BJ (cell line): ENCODE measurements at regions not wholly inside any gene's neighbourhood (a gene's known extent, or its start where the extent isn't known, plus 50 kb on each side); places are given as distances from the start of the nearest gene placed in this dataset.

Source experiments
- CTCF ChIA-PET: fragments of 350-600 bp; formaldehyde crosslinking; extraction: SDS; loops from one replicate; lab custom pipeline; 2021; ENCODE audit warnings: antibody characterized with exemption, inconsistent platforms; lab: Yijun Ruan, JAX
- POLR2A ChIA-PET: fragments of 300-600 bp; sonication (Branson Sonifier 250); formaldehyde crosslinking; extraction: SDS; loops from one replicate; lab custom pipeline; 2021; ENCODE audit warnings: antibody characterized with exemption; lab: Charles Lee
- DNase-seq: peaks from one replicate; pipeline ENCODE4 v3.0.0-alpha.2; 2011; ENCODE audit warnings: low read depth
- H3K27me3 ChIP-seq: 2 replicates; pipeline ENCODE4 v1.6.0; 2011; ENCODE audit warnings: low read length; ENCODE audit not compliant: control insufficient read depth, insufficient read depth
- H3K36me3 ChIP-seq: 2 replicates; pipeline ENCODE4 v1.5.1; 2011; ENCODE audit warnings: low read length; ENCODE audit not compliant: control insufficient read depth, insufficient read depth
- H3K4me3 ChIP-seq: 2 replicates; pipeline ENCODE4 v1.5.1; 2011; ENCODE audit warnings: low read depth, mild to moderate bottlenecking, control low read depth, low read length
- TF ChIP-seq, protein P1 (sequence below): IDR thresholded peaks from 2 replicates; pipeline ENCODE4 v1.5.1; 2011; ENCODE audit warnings: low read depth, mild to moderate bottlenecking, control low read depth, inconsistent platforms, low read length, moderate library complexity; ENCODE audit not compliant: insufficient read depth

DNA sequence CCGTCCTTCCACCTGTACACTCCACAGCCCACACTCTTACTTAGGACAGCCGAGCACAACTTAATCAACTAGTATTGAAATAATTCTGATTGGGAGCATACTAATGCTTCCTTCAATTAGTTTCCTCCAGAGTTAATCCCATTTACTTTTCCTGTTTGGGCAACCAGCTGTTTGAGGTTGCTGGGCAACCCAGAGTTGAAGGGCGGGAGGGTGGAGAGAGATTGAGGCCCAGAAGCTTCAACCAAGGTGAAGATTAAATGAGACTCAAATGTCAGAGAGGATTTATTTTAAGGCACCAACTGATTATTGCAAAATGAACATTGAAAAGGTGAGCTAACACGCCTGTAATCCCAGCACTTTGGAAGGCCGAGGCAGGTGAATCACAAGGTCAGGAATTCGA is 428.5 kb upstream of the SEMA6D start:
- TF ChIP-seq, protein P1, sequence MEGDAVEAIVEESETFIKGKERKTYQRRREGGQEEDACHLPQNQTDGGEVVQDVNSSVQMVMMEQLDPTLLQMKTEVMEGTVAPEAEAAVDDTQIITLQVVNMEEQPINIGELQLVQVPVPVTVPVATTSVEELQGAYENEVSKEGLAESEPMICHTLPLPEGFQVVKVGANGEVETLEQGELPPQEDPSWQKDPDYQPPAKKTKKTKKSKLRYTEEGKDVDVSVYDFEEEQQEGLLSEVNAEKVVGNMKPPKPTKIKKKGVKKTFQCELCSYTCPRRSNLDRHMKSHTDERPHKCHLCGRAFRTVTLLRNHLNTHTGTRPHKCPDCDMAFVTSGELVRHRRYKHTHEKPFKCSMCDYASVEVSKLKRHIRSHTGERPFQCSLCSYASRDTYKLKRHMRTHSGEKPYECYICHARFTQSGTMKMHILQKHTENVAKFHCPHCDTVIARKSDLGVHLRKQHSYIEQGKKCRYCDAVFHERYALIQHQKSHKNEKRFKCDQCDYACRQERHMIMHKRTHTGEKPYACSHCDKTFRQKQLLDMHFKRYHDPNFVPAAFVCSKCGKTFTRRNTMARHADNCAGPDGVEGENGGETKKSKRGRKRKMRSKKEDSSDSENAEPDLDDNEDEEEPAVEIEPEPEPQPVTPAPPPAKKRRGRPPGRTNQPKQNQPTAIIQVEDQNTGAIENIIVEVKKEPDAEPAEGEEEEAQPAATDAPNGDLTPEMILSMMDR: no peak
- no peak for DNase-seq
- Histone ChIP-seq H3K27me3 (no peaks in the 10 kb centered on the region), H3K36me3 (no peaks in the 10 kb centered on the region), H3K4me3 (no peak overlapping the region)
- POLR2A ChIA-PET: no interaction called here
- CTCF ChIA-PET: no interaction called here

- Histone ChIP-seq H3K27me3 (no peaks in the 10 kb centered on the region), H3K36me3 (no peaks in the 10 kb centered on the region), H3K4me3 (no peak overlapping the region)
- DNase-seq: no peak
- TF ChIP-seq, protein P1: no peak
- CTCF ChIA-PET: no interaction called here
- POLR2A ChIA-PET: no interaction called here
These were observed 427.6 kb upstream of the SEMA6D start for GRCh38 chr15:47289656-47290055.

- POLR2A ChIA-PET: no interaction called here
- TF ChIP-seq, protein P1: no peak
- CTCF ChIA-PET: no interaction called here
- Histone ChIP-seq H3K36me3 (no peaks in the 10 kb centered on the region), H3K27me3 (no peaks in the 10 kb centered on the region), H3K4me3 (no peak overlapping the region)
- DNase-seq: no peak
These were observed 425.5 kb upstream of the SEMA6D start for GRCh38 chr15:47291767-47292166.

DNA sequence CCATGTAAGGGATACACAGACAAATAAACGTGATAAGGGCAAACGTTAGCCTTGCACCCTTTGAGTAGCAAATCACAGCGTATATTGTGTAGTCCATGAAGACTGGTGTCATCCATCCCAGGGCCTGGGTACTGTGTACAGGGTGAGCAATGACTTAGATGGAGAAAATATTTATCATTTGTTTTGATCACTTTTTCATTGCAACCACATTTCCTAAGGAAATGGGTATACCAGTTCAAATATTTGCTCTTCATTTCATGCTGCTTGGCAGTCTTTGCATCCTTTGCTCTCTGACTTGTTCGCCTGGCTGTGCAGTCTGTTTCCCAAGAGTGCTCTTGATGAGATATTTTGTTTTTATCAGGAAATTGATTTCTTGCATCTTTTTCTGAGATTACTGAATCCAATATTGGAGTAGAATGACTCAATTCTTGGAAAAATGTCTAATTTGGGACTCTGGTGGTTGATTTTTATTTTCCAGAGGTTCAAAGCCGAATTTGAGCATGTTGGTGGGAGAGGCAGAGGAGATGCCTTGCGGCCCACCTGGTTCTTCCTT is 424.6 kb upstream of the SEMA6D start:
- Histone ChIP-seq H3K36me3 (no peaks in the 10 kb centered on the region), H3K27me3 (no peaks in the 10 kb centered on the region), H3K4me3 (no peak overlapping the region)
- ChIA-PET CTCF (no interaction called here), POLR2A (no interaction called here)
- TF ChIP-seq, protein P1: no peak
- no peak for DNase-seq

DNA sequence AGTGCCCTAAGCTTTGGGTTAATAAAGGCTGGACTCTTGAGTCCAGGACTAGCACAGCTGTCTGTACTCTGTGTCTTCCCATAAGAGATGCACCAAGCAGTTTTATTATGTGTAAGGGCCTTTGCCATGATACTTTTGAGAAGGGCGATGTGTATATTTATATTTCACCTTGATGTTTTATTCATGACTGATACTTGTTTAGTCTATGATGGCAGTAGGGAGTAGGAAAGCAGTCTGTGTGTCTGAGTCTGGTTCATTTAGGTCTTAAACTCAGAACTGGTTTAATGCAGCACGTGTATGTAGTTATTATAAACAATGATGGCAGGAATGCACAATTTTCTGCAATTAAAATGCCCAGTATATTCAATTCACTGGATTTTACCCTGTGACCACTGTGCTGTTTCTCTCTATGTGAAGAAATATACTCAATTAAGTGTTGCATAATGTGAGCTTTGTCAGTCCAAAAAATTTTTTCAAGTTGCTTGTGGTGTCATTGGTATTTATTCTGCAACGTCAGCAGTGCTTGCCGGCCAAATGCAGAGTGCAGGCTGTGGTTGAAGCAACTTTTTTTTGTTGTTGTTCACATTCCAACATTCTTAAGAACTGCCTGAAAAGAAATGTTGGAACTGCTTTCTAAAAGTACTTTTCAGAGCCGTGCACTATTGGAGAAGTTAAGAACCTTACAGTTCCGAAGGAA is 423.7 kb upstream of the SEMA6D start:
- no peaks in the 10 kb centered on the region for H3K36me3 ChIP-seq
- peak; percentile 88 for DNase-seq
- ChIA-PET CTCF (interaction anchor here (0.7 to 1.3 kb wide), 3 partner anchors 37 to 338 kb away, joined by 3 to 4 read pairs (median 3); no protein-coding TSS in a partner anchor), POLR2A (no interaction called here)
- H3K4me3 ChIP-seq: no peak overlapping the region
- H3K27me3 ChIP-seq: no peaks in the 10 kb centered on the region
- TF ChIP-seq, protein P1: no peak
